Fibroblast of upper back skin (primary cell): ENCODE measurements at regions not wholly inside any gene's neighbourhood (a gene's known extent, or its start where the extent isn't known, plus 50 kb on each side); places are given as distances from the start of the nearest gene placed in this dataset.

ENCODE experiments used
- DNase-seq: peaks from one replicate; pipeline ENCODE4 v3.0.0-alpha.2; 2013

GRCh38 chr16:85329059-85329812 lies 217.0 kb upstream of the CIBAR2 start:
- DNase-seq: peak; percentile 65

GRCh38 chr16:85330006-85330693 lies 217.9 kb upstream of the CIBAR2 start:
- DNase-seq: no peak

GRCh38 chr16:85330694-85331188 lies 218.5 kb upstream of the CIBAR2 start:
- DNase-seq: peak; percentile 88

GRCh38 chr16:85331688-85332087 lies 219.4 kb upstream of the CIBAR2 start:
- no peak for DNase-seq

- no peak for DNase-seq
These were observed 219.9 kb upstream of the CIBAR2 start for GRCh38 chr16:85332175-85332574.

GRCh38 chr16:85333337-85333736 lies 221.1 kb upstream of the CIBAR2 start:
- DNase-seq: no peak

GRCh38 chr16:85333744-85334640 lies 221.7 kb upstream of the CIBAR2 start:
- DNase-seq: no peak

GRCh38 chr16:85334718-85335583 lies 222.7 kb upstream of the CIBAR2 start:
- no peak for DNase-seq

GRCh38 chr16:85335584-85336491 lies 223.6 kb upstream of the CIBAR2 start:
- DNase-seq: peak; percentile 54

GRCh38 chr16:85337910-85338637 lies 225.8 kb upstream of the CIBAR2 start:
- no peak for DNase-seq

GRCh38 chr16:85338638-85338982 lies 226.3 kb upstream of the CIBAR2 start:
- no peak for DNase-seq

- no peak for DNase-seq
These were observed 226.9 kb upstream of the CIBAR2 start for GRCh38 chr16:85338989-85339685.

GRCh38 chr16:85341972-85342695 lies 229.9 kb upstream of the CIBAR2 start:
- no peak for DNase-seq

GRCh38 chr16:85344502-85345128 lies 232.3 kb upstream of the CIBAR2 start:
- no peak for DNase-seq

- DNase-seq: no peak
These were observed 232.9 kb upstream of the CIBAR2 start for GRCh38 chr16:85345129-85345639.

- no peak for DNase-seq
These were observed 234.3 kb upstream of the CIBAR2 start for GRCh38 chr16:85346404-85347212.

- DNase-seq: no peak
These were observed 234.9 kb upstream of the CIBAR2 start for GRCh38 chr16:85347213-85347591.
